ENCODE measurements at regions not wholly inside any gene's neighbourhood (a gene's known extent, or its start where the extent isn't known, plus 50 kb on each side); places are given as distances from the start of the nearest gene placed in this dataset.

DNA sequence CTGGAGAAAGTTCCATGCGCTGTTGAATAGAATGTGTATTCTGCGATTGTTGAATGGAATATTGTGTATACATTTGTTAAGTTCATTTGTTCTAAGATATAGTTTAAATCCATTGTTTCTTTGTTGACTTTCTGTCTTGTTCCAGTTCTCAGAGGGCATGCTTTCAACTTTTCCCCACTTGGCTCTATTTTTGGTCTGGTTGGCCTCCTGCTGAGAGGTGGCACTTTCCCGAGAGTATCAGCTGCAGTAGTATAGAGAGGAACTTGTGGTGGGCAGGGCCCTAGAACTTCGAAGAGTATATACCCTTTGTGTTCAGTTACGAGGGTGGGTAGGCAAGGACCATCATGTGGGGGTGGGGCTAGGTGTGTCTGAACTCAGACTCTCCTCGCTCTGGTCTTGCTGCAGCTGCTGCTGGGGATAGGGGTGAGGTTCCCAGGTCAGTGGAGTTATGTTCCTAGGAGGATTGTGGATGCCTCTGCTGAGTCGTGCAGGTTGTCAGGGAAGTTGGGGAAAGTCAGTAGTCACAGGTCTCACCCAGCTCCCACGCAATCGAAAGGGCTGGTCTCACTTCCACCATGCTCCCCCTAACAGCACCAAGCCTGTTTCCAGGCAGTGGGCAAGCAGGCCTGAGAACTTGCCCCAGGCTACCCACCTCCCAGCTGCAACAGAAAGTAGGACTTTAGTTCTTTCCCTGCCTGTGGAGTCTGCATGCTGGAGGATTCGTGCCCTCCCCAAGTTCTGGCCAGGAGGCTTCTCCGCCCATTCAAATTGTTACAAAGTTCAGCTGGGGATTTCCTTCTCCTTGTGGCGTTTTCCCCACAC, 118.9 kb upstream of the SSTR4 start:
- DNase-seq (ENCODE audit: low read depth in 3 of 3): no peak

DNA sequence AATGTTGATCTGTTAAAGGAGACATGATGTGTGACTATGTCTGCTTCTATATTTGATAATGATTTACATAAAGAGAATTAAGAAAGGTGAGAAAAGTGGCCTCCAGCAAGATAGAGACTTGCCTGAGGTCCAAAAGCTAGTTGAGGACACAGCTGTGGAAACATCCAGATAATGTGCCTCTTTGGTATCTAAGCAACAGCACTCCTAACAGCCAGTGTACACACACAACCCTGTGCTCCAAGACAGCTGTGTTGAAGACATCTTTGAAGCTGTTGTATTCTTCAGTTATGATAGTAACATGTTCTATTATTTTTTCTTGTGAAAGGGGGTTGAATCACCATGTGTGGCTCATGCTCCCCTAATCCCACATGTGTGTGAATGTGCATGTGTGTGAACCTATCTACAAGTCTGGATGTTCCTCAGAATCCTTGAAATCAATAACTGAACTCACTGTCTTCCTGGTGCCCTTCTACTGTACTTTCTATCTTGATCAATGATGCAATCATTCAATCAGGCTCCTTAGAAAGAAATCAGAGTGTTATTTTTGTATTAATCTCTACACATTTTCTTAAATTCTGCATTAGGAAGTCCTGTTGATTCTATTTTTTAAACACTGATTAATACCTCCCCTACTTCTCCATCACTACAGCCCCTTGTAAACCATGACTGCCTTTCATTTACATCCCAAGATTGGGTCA, 116.7 kb upstream of the SSTR4 start:
- no peak for DNase-seq (ENCODE audit: low read depth in 3 of 3)

DNA sequence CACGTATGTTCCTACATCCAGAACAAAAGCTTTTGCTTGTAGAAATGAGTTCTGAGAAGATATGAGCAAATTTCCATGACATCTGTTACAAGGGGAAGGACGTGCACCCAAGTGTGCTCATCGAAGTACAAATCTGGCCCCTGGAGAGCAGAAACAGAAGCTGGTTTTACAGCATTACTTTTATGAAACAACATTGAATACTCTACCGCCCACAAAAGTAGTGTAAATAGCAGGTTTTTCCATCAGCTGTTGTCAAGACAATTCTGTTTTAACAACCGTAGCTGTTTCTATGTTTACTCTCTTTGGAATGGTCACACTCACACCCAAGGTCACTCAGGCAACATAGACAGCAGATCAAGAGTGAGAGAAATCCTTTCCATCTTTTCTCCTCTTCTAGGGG, 114.2 kb upstream of the SSTR4 start:
- no peak for DNase-seq (ENCODE audit: low read depth in 3 of 3)

DNA sequence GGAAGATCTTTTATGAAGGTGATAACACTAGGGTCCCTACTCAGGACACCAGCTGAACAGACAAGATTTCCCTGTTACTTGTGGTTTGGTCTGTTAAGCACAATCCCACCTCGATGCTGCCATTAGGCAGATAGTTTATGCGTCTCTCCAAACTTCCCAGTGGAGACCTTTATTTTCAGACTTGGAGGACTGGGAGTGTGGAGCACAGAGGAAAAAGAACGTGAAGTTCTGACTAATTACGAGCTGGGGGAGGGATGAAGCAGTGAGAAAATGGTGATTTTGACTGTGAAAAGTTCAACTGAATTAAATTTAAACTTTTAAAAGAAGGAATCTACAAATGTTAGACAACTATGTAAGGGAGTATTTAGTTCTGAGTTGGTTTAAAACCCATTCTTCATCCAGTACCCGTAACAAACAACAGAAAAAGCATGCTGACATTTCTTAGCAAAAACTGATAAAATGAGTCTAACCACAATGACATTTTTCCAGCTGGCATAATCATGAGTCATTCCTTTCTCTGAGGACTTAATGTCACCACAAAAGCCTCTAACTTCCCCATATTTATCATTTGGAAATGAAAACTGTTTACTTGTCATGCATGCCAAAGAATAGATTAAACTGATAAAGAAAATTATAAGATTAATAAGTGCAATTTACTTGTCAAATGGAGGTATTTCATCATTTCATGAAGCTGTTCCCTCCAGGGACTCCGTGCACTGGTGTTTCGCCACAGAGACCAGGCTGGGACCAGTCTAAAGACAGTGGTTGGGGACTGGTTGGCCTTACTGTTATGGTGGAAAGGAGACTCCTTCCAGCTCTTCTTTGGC, 113.3 kb upstream of the SSTR4 start:
- DNase-seq (ENCODE audit: low read depth in 3 of 3): no peak

- DNase-seq (ENCODE audit: low read depth in 3 of 3): no peak
These were observed 112.1 kb upstream of the SSTR4 start for GRCh38 chr20:22922987-22923386.

- no peak for DNase-seq (ENCODE audit: low read depth in 3 of 3)
These were observed 110.9 kb upstream of the SSTR4 start for GRCh38 chr20:22924046-22924737.

DNA sequence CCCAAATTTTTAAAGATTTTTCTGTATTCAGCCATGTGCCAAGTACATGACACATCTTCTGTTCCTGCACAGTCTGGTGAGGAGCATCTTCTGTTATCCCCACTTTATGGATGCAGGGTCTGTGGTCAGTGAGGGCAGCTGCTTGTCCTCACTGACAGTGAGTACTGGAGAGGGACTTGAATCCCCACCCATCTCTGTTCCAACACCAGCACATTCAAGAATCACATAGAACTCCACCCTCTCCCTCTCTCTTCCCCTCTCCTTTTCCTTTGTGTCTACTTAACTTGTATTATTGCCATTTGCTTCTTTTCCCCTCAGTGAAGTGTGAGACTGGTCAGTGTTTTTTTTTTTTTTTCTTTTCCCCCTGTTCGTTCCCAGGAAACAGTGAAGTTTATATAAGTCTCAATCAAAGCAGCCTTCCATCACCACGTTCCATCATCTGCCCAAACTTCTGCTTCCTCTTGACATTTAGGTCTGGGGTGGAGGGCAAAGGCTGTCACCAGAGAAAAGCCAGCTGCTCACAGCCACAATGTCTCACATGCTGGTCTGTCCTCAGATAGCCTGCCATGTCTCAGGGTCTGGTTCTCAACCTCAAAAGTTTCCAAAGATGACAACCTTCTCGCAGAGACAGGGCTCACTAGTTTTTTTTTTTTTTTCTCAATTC, 110.0 kb upstream of the SSTR4 start:
- no peak for DNase-seq (ENCODE audit: low read depth in 3 of 3)

- no peak for DNase-seq (ENCODE audit: low read depth in 3 of 3)
These were observed 109.5 kb upstream of the SSTR4 start for GRCh38 chr20:22925613-22925983.

DNA sequence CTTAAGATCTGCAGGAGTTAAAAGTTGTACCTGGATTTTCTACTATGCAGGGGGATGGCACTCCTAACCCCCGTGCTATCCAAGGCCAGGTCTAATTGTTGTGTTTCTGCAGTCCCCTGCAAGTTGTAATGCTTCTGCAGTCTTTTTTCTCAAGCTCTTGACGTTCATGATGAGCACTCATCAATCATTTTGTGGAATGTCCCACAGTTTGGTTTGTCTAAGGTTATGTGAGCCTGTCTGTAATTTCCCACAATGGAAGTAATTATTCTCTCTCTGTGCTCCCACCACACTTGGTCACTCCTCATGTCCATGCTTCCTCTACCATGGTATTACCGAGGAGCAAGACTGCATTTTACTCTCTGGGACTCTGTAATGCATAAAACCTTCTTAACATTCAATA, 107.6 kb upstream of the SSTR4 start:
- DNase-seq (ENCODE audit: low read depth in 3 of 3): no peak

GRCh38 chr20:22928679-22929078, 106.4 kb upstream of the SSTR4 start:
- DNase-seq (ENCODE audit: low read depth in 3 of 3): no peak

- DNase-seq (ENCODE audit: low read depth in 3 of 3): no peak
These were observed 105.5 kb upstream of the SSTR4 start for GRCh38 chr20:22929661-22930060.

GRCh38 chr20:22931653-22932608, 103.2 kb upstream of the SSTR4 start:
- no peak for DNase-seq (ENCODE audit: low read depth in 3 of 3)

GRCh38 chr20:22939181-22939580, 95.9 kb upstream of the SSTR4 start:
- no peak for DNase-seq (ENCODE audit: low read depth in 3 of 3)

DNA sequence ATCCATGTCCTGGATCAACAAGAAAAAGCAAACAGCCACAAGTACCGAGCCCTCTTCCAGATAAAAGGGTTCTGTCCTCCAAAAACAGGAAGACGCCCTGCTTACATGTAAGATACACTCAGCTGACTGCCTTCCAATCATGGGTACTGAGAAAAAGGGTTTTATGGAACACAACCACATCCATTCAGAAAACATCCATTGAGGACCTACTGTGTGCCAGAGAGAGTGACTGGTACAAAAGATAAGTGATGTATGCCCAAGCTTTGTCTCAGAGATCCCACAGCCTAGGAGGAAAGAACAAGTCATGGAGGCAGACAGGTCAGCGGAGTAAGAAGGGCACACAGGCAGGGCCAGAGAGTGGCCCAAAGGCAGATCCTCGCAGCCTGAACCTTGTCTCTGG, 94.8 kb upstream of the SSTR4 start:
- no peak for DNase-seq (ENCODE audit: low read depth in 3 of 3)

DNA sequence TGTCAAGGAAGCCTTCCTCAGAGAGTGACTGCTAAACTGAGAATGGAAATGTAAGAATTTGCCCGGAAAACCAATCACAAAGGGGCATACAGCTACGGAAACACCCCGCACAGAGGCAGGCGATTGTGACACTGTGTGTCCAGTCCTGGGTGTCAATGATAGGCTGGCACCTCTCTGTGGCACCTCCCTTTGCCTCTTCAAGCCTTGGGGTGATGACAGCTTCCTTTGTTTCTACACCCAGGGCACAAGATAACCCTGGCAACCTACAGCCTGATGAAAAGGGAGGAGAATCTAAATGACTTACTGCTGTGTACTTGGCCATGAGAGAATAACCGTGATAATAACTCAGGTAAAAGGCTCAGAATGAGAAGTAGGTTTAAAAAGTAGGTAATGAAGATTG, 93.6 kb upstream of the SSTR4 start:
- no peak for DNase-seq (ENCODE audit: low read depth in 3 of 3)

DNA sequence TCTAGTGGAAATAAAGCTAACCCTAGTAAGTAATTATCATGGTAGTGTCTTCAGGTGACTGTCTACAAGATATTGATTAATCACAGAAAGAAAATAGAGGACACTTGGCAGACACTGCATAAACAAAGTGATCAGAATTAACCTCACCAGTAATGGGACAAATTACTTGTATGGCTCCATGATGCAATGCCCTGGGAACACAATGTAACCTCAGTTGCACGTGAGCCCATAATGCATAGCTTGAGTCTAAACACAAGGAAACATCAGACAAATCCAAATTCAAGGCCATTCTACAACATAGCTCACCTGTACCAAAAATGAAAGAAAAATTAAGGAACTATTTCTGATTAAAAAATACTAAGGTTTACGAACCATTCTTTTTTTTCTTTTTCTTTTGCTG, 92.4 kb upstream of the SSTR4 start:
- DNase-seq (ENCODE audit: low read depth in 3 of 3): no peak

GRCh38 chr20:22944062-22944461, 91.0 kb upstream of the SSTR4 start:
- DNase-seq (ENCODE audit: low read depth in 3 of 3): no peak

GRCh38 chr20:22944936-22945335, 90.2 kb upstream of the SSTR4 start:
- DNase-seq (ENCODE audit: low read depth in 3 of 3): no peak

DNA sequence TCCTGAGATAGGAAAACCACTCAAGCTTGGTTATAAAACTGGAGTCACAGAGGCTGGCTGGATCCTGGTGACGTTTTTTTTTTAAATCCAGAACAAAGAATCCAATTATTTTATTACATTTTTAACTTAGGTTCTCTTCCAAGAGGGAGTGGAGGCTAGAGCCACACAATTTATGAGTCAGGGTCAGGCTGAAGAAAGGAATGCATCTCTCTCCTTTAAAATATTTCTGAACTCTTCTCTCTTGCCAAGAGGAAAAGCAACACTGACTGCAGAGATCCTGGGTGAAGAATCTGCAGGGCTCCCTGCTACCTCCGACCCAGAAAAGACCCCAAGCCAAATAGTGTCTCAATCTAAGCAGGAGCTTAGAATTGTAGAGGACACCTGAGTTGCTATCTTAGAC, 88.5 kb upstream of the SSTR4 start:
- DNase-seq (ENCODE audit: low read depth in 3 of 3): no peak

Data from stimulated activated CD4-positive, alpha-beta T cell treated with anti-CD3 and anti-CD28 coated beads, TNF-alpha, amount 100 ng/mL, for 24 hours (primary cell).